ENCODE measurements at regions not wholly inside any gene's neighbourhood (a gene's known extent, or its start where the extent isn't known, plus 50 kb on each side); places are given as distances from the start of the nearest gene placed in this dataset.

- no peak for DNase-seq (ENCODE audit: extremely low read depth, insufficient read length)
- no peak overlapping the region for H3K4me3 ChIP-seq (replicated peaks; ENCODE audit: low read depth, low read length)
- no peak for TF ChIP-seq CTCF (IDR thresholded peaks at IDR 0.05; ENCODE audit: insufficient read depth, low read length, poor library complexity, severe bottlenecking)
- no peaks in the 10 kb centered on the region for H3K27me3 ChIP-seq (replicated peaks; ENCODE audit: control insufficient read depth, insufficient read depth, low read length)
- no peaks in the 10 kb centered on the region for H3K36me3 ChIP-seq (ENCODE audit: control insufficient read depth, insufficient read depth, low read length)
Observed at GRCh38 chr15:25515633-25516032, 76.8 kb upstream of the UBE3A start.

- TF ChIP-seq CTCF (IDR thresholded peaks at IDR 0.05; ENCODE audit: insufficient read depth, low read length, poor library complexity, severe bottlenecking), result no peak
- H3K36me3 ChIP-seq (ENCODE audit: control insufficient read depth, insufficient read depth, low read length), result no peaks in the 10 kb centered on the region
- no peaks in the 10 kb centered on the region for H3K27me3 ChIP-seq (replicated peaks; ENCODE audit: control insufficient read depth, insufficient read depth, low read length)
- H3K4me3 ChIP-seq (replicated peaks; ENCODE audit: low read depth, low read length), result no peak overlapping the region
- DNase-seq (ENCODE audit: extremely low read depth, insufficient read length), result no peak
Observed at GRCh38 chr15:25514522-25514921, 75.7 kb upstream of the UBE3A start.

GRCh38 chr15:25512957-25513356 lies 74.1 kb upstream of the UBE3A start:
- no peaks in the 10 kb centered on the region for H3K27me3 ChIP-seq (replicated peaks; ENCODE audit: control insufficient read depth, insufficient read depth, low read length)
- no peak for TF ChIP-seq CTCF (IDR thresholded peaks at IDR 0.05; ENCODE audit: insufficient read depth, low read length, poor library complexity, severe bottlenecking)
- no peak for DNase-seq (ENCODE audit: extremely low read depth, insufficient read length)
- no peak overlapping the region for H3K4me3 ChIP-seq (replicated peaks; ENCODE audit: low read depth, low read length)
- H3K36me3 ChIP-seq (ENCODE audit: control insufficient read depth, insufficient read depth, low read length), result no peaks in the 10 kb centered on the region

- H3K4me3 ChIP-seq (replicated peaks; ENCODE audit: low read depth, low read length), result no peak overlapping the region
- TF ChIP-seq CTCF (IDR thresholded peaks at IDR 0.05; ENCODE audit: insufficient read depth, low read length, poor library complexity, severe bottlenecking), result no peak
- no peak for DNase-seq (ENCODE audit: extremely low read depth, insufficient read length)
- H3K36me3 ChIP-seq (ENCODE audit: control insufficient read depth, insufficient read depth, low read length), result no peaks in the 10 kb centered on the region
- H3K27me3 ChIP-seq (replicated peaks; ENCODE audit: control insufficient read depth, insufficient read depth, low read length), result no peaks in the 10 kb centered on the region
Observed at GRCh38 chr15:25510146-25510545, 71.3 kb upstream of the UBE3A start.

- no peak for DNase-seq (ENCODE audit: extremely low read depth, insufficient read length)
- no peaks in the 10 kb centered on the region for H3K36me3 ChIP-seq (ENCODE audit: control insufficient read depth, insufficient read depth, low read length)
- no peak overlapping the region for H3K4me3 ChIP-seq (replicated peaks; ENCODE audit: low read depth, low read length)
- TF ChIP-seq CTCF (IDR thresholded peaks at IDR 0.05; ENCODE audit: insufficient read depth, low read length, poor library complexity, severe bottlenecking), result no peak
- H3K27me3 ChIP-seq (replicated peaks; ENCODE audit: control insufficient read depth, insufficient read depth, low read length), result no peaks in the 10 kb centered on the region
Observed at GRCh38 chr15:25509703-25510102, 70.9 kb upstream of the UBE3A start.

GRCh38 chr15:25508369-25509002 lies 69.7 kb upstream of the UBE3A start:
- Histone ChIP-seq H3K4me3 (replicated peaks; ENCODE audit: low read depth, low read length) (no peak overlapping the region), H3K36me3 (ENCODE audit: control insufficient read depth, insufficient read depth, low read length) (no peaks in the 10 kb centered on the region), H3K27me3 (replicated peaks; ENCODE audit: control insufficient read depth, insufficient read depth, low read length) (no peaks in the 10 kb centered on the region)
- DNase-seq (ENCODE audit: extremely low read depth, insufficient read length), result no peak
- TF ChIP-seq CTCF (IDR thresholded peaks at IDR 0.05; ENCODE audit: insufficient read depth, low read length, poor library complexity, severe bottlenecking), result peak; percentile 50
